Stomach (tissue), 8 donors: ENCODE measurements at regions not wholly inside any gene's neighbourhood (a gene's known extent, or its start where the extent isn't known, plus 50 kb on each side); places are given as distances from the start of the nearest gene placed in this dataset.

ENCODE experiments used
- DNase-seq, 2 donors: peaks; one replicate each; pipeline versions ENCODE4 v3.0.0 to v3.0.0-alpha.2; 2013 to 2019
- H3K27ac ChIP-seq, 5 donors: fragments of 200-600 bp in 4 of 5; sonication (generic) in 4 of 5; one replicate each; pipeline ENCODE4 v1.5.1; 2013 to 2019; ENCODE audit warnings: mild to moderate bottlenecking in 1 of 5, moderate library complexity in 1 of 5
- H3K27me3 ChIP-seq, 3 donors: fragments of 200-600 bp; sonication (generic); one replicate each; pipeline ENCODE4 v1.5.1; 2017 to 2019; ENCODE audit warnings: mixed run types in 1 of 3
- H3K36me3 ChIP-seq, 4 donors: fragments of 200-600 bp; sonication (generic); 1 replicate in 3 of 4; 2 replicates in 1 of 4; pipeline ENCODE4 v1.5.1; 2016 to 2019
- H3K4me1 ChIP-seq, 4 donors: fragments of 200-600 bp; sonication (generic); one replicate each; pipeline ENCODE4 v1.5.1; 2016 to 2019
- H3K4me3 ChIP-seq, 4 donors: fragments of 200-600 bp; sonication (generic) in 3 of 4; one replicate each; pipeline ENCODE4 v1.5.1; 2016 to 2019; ENCODE audit warnings: mild to moderate bottlenecking in 1 of 4
- H3K9me3 ChIP-seq, 4 donors: fragments of 200-600 bp; sonication (generic); one replicate each; pipeline ENCODE4 v1.5.1; 2016 to 2019
- EP300 ChIP-seq: sonication (generic); formaldehyde crosslinking; IDR thresholded peaks from one replicate; pipeline ENCODE4 v1.6.1; 2017; ENCODE audit warnings: antibody characterized with exemption
- POLR2A ChIP-seq, 4 donors: fragments of 450-650 bp; IDR thresholded peaks; one replicate each; pipeline ENCODE4 v1.6.1; 2016; ENCODE audit warnings: antibody characterized with exemption in 4 of 4, control low read depth in 2 of 4, mild to moderate bottlenecking in 1 of 4, moderate library complexity in 1 of 4
- POLR2AphosphoS5 ChIP-seq, 3 donors: sonication (generic); formaldehyde crosslinking; IDR thresholded peaks; one replicate each; pipeline ENCODE4 v1.6.1; 2016; ENCODE audit warnings: antibody characterized with exemption in 3 of 3
- WGBS, 5 donors: extraction: QIAGEN DNeasy Blood & Tissue Kit in 3 of 5; methylation state at CpG; one replicate each; pipeline versions ENCODE4 v1.1.5 to v1.1.7; 2013 to 2018; 5-methylcytosine and 5-hydroxymethylcytosine counted together
- intact Hi-C: fragments of 100-400 bp; cut with DNase I; formaldehyde crosslinking; loops from one replicate; pipeline ENCODE4 v1.15.1; 2023; ENCODE audit warnings: low total_unique reads
- TF ChIP-seq, protein P1 (sequence below), 7 experiments: fragments of 450-650 bp in 4 of 7; fragments of 200-600 bp in 3 of 7; sonication (generic) in 3 of 7; IDR thresholded peaks; one replicate each; pipeline ENCODE4 v1.5.1; 2016 to 2019; ENCODE audit warnings: antibody characterized with exemption in 7 of 7, control low read depth in 2 of 7, mild to moderate bottlenecking in 1 of 7
- donor health status: healthy with polysubstance abuse.
- donor health status: Bipolar disorder and iron deficiency.
- donor health status: healthy.

DNA sequence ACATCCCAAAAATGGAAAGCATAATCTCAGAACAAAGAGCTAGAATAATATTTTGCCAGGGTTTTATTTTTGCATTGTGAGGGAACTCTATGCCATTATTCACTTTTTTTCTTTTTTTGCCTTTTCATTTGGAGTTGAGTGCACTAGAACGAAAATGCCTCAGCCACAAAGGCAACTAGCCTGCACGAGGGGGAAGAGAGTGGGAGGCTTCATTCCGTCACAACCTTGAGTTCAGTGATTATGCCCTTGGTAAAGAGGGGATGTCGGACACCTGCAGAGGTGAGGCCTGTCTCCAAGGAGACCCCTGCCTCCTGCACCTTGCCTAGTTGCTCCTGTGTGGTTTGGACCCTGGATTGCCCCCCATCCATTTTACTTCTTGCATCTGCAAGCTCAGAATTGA, 232.7 kb downstream of the TEX36 start:
- H3K4me1 ChIP-seq, result no peaks in the 10 kb centered on the region
- intact Hi-C loops, result no loop called here
- peaks cover 0 to 5% (median 0%) of the 10 kb centered on the region in 3 donors for H3K27me3 ChIP-seq
- no peaks in the 10 kb centered on the region for H3K36me3 ChIP-seq
- H3K4me3 ChIP-seq, result no peak overlapping the region
- H3K9me3 ChIP-seq, result no peaks in the 10 kb centered on the region
- 80 to 88% (median 85%) methylated on average over 4 of the region's 4 CpGs for WGBS, 5 donors
- TF ChIP-seq, protein P1, sequence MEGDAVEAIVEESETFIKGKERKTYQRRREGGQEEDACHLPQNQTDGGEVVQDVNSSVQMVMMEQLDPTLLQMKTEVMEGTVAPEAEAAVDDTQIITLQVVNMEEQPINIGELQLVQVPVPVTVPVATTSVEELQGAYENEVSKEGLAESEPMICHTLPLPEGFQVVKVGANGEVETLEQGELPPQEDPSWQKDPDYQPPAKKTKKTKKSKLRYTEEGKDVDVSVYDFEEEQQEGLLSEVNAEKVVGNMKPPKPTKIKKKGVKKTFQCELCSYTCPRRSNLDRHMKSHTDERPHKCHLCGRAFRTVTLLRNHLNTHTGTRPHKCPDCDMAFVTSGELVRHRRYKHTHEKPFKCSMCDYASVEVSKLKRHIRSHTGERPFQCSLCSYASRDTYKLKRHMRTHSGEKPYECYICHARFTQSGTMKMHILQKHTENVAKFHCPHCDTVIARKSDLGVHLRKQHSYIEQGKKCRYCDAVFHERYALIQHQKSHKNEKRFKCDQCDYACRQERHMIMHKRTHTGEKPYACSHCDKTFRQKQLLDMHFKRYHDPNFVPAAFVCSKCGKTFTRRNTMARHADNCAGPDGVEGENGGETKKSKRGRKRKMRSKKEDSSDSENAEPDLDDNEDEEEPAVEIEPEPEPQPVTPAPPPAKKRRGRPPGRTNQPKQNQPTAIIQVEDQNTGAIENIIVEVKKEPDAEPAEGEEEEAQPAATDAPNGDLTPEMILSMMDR (IDR thresholded peaks at IDR 0.05), result no peak
- TF ChIP-seq POLR2AphosphoS5 (IDR thresholded peaks at IDR 0.05) (no peak), POLR2A (IDR thresholded peaks at IDR 0.05) (no peak), EP300 (no peak)
- H3K27ac ChIP-seq, result no peak overlapping the region
- DNase-seq, result no peak

DNA sequence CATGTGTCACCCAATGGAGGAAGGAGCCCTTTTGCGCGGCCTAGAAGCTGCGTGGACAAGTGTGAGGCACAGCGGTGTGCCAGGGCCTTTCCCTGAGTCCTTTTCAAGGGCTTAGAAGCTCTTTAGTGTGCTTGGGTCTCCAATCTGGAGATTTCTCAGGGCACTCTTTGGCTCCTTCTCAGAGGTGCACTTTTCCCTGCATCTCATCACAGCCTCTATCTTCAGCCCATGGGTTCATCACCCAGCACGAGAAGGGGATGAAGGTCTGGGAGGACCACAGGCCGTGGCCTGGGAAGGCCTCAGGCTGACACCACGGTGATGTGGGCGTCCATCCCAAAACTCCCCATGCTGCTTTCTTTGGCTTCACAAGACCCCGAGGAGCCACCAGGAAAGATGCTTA, 233.4 kb downstream of the TEX36 start:
- Histone ChIP-seq H3K27me3 (peaks cover 0 to 5% (median 0%) of the 10 kb centered on the region in 3 donors), H3K4me3 (no peak overlapping the region), H3K4me1 (no peaks in the 10 kb centered on the region), H3K27ac (no peak overlapping the region), H3K9me3 (no peaks in the 10 kb centered on the region), H3K36me3 (no peaks in the 10 kb centered on the region)
- intact Hi-C loops, result no loop called here
- WGBS, 5 donors, result 89 to 97% (median 91%) methylated on average over 7 to 9 of the region's 9 CpGs
- no peak for TF ChIP-seq POLR2A (IDR thresholded peaks at IDR 0.05)
- TF ChIP-seq, protein P1 (IDR thresholded peaks at IDR 0.05), result no peak
- no peak for TF ChIP-seq POLR2AphosphoS5 (IDR thresholded peaks at IDR 0.05)
- TF ChIP-seq EP300, result no peak
- no peak for DNase-seq

DNA sequence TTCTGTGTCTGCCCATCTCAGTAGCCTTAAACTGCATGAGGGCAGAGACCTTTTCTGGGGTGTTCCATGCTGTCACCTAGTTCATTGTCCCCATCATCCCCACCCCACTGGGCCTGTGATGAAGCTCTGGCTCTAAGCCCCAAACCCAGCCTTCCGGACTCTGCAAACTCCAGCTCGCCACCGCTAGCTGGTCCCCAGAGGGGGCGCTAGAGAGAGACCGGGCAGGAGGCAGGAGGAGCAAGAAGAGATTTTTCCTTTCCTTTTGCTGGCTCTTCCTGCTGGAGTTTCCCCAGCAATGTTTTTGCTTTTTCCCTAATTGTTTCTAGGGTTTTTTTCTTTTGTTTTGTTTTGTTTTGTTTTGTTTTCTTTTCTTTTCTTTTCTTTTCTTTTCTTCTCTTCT, 234.4 kb downstream of the TEX36 start:
- H3K4me3 ChIP-seq, result no peak overlapping the region
- H3K36me3 ChIP-seq, result no peaks in the 10 kb centered on the region
- DNase-seq, result peak in 1 of 2 donors; percentile 23
- intact Hi-C loops, result no loop called here
- H3K4me1 ChIP-seq, result no peaks in the 10 kb centered on the region
- TF ChIP-seq POLR2AphosphoS5 (IDR thresholded peaks at IDR 0.05) (no peak), POLR2A (IDR thresholded peaks at IDR 0.05) (no peak), EP300 (no peak)
- TF ChIP-seq, protein P1 (IDR thresholded peaks at IDR 0.05), result no peak
- peaks cover 0 to 6% (median 0%) of the 10 kb centered on the region in 3 donors for H3K27me3 ChIP-seq
- no peak overlapping the region for H3K27ac ChIP-seq
- no peaks in the 10 kb centered on the region for H3K9me3 ChIP-seq
- WGBS, 5 donors, result 21 to 36% (median 27%) methylated on average over 5 of the region's 5 CpGs

DNA sequence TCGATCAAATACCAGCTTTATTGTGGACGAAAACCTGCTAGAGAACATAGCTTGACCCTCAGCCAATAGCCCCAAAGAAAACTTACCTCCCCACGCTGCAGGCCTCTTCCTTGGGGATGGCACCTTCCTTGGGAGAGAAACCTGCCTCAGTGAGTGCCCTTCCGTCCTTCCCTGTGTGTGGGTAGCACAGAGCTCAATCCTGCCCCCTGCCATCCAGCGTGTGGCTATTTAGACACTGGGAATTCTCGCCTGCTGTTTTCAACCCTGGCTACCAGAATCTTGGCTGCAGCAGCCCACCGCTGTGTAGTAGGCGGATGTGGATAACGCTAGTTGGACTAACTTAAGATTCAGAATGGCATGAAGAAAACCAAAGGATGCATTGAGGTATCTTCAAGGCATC, 238.2 kb downstream of the TEX36 start:
- 75 to 93% (median 87%) methylated on average over 9 of the region's 9 CpGs for WGBS, 5 donors

More for the DNA sequence above, 238.2 kb downstream of the TEX36 start:
- no peak for DNase-seq
- intact Hi-C loops, result no loop called here
- Histone ChIP-seq H3K9me3 (no peaks in the 10 kb centered on the region), H3K27ac (no peak overlapping the region), H3K27me3 (peaks cover 0 to 6% (median 0%) of the 10 kb centered on the region in 3 donors), H3K36me3 (no peaks in the 10 kb centered on the region), H3K4me3 (no peak overlapping the region), H3K4me1 (no peaks in the 10 kb centered on the region)
- TF ChIP-seq POLR2A (IDR thresholded peaks at IDR 0.05) (no peak), POLR2AphosphoS5 (IDR thresholded peaks at IDR 0.05) (no peak), EP300 (no peak)
- TF ChIP-seq, protein P1 (IDR thresholded peaks at IDR 0.05), result no peak
